Ishikawa (cell line): ENCODE measurements at regions not wholly inside any gene's neighbourhood (a gene's known extent, or its start where the extent isn't known, plus 50 kb on each side); places are given as distances from the start of the nearest gene placed in this dataset.
A peak's percentile ranks its signal among the peaks of the same experiment; 100 is the strongest.

Experiments used
- CEBPB ChIP-seq: IDR thresholded peaks from 2 replicates; pipeline ENCODE4 v1.6.1; 2012
- CREB1 ChIP-seq: IDR thresholded peaks from 2 replicates; pipeline ENCODE4 v1.6.1; 2012; ENCODE audit warnings: low read depth
- EGR1 ChIP-seq: IDR thresholded peaks from 2 replicates; pipeline ENCODE4 v1.6.1; 2012
- EP300 ChIP-seq: IDR thresholded peaks from 2 replicates; pipeline ENCODE4 v1.6.1; 2012; ENCODE audit warnings: borderline replicate concordance
- FOXM1 ChIP-seq: IDR thresholded peaks from 2 replicates; pipeline ENCODE4 v1.6.1; 2012; ENCODE audit warnings: low read depth, borderline replicate concordance
- NFIC ChIP-seq: IDR thresholded peaks from 2 replicates; pipeline ENCODE4 v1.6.1; 2012
- RAD21 ChIP-seq: IDR thresholded peaks from 2 replicates; pipeline ENCODE4 v1.6.1; 2012; ENCODE audit warnings: low read depth
- TAF1 ChIP-seq: IDR thresholded peaks from 2 replicates; pipeline ENCODE4 v1.6.1; 2012; ENCODE audit warnings: low read depth, mild to moderate bottlenecking
- TCF12 ChIP-seq: IDR thresholded peaks from 2 replicates; pipeline ENCODE4 v1.6.1; 2012; ENCODE audit warnings: low read depth
- TEAD4 ChIP-seq: IDR thresholded peaks from 2 replicates; pipeline ENCODE4 v1.6.1; 2012
- YY1 ChIP-seq: IDR thresholded peaks from 2 replicates; pipeline ENCODE4 v1.6.1; 2012; ENCODE audit warnings: low read depth
- ZBTB7A ChIP-seq: IDR thresholded peaks from 2 replicates; pipeline ENCODE4 v1.6.1; 2012; ENCODE audit warnings: low read depth
- TF ChIP-seq, protein P1 (sequence below): IDR thresholded peaks from 2 replicates; pipeline ENCODE4 v1.6.1; 2012
- TF ChIP-seq, protein P2 (sequence below): IDR thresholded peaks from 2 replicates; pipeline ENCODE4 v1.6.1; 2012; ENCODE audit warnings: low read depth, mild to moderate bottlenecking
- TF ChIP-seq, protein P3 (sequence below): IDR thresholded peaks from 2 replicates; pipeline ENCODE4 v1.6.1; 2012

DNA sequence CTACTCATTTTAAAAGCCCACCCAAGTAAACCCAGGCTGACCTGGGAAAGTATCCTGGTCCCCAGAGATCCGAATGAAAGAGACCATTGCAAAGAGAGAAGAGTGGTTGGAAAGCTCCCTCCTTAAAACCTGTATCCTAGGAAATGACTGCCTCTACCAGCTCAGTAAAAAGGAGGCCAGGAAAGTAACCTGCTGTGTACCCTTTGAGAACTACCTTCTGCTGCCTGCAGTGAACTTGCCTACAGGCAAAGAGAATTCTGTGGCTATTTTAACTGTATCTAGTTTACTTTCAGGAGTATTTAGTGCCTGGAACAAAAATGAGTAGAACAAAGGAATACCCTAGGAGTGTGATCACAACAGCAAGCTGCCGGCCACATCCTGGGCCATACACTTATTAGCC, 641.7 kb upstream of the NRXN1 start:
- TF ChIP-seq YY1, result no peak
- TF ChIP-seq, protein P1, sequence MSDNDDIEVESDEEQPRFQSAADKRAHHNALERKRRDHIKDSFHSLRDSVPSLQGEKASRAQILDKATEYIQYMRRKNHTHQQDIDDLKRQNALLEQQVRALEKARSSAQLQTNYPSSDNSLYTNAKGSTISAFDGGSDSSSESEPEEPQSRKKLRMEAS, result no peak

DNA sequence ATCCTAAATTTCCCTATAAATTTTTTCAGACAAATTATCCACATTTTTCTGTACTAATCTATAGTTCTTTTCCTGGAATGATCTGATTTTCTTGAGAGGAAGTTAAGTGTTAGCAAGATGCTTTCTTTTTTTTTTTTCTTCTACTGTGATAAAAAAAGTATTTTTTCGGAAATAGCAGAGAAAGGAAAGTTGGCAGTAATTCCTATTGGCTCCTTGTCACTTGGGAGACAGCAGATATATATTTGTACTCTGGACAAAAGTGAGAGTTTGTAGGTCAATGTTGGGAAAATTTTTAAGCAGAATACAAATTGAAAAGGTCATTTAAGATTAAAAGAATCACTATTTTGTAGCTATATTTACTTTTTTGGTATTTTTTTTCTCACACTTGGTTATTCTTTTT, 635.7 kb upstream of the NRXN1 start:
- TF ChIP-seq YY1, result no peak
- no peak for TF ChIP-seq EGR1
- no peak for TF ChIP-seq CEBPB
- TF ChIP-seq FOXM1, result no peak
- TF ChIP-seq, protein P2, sequence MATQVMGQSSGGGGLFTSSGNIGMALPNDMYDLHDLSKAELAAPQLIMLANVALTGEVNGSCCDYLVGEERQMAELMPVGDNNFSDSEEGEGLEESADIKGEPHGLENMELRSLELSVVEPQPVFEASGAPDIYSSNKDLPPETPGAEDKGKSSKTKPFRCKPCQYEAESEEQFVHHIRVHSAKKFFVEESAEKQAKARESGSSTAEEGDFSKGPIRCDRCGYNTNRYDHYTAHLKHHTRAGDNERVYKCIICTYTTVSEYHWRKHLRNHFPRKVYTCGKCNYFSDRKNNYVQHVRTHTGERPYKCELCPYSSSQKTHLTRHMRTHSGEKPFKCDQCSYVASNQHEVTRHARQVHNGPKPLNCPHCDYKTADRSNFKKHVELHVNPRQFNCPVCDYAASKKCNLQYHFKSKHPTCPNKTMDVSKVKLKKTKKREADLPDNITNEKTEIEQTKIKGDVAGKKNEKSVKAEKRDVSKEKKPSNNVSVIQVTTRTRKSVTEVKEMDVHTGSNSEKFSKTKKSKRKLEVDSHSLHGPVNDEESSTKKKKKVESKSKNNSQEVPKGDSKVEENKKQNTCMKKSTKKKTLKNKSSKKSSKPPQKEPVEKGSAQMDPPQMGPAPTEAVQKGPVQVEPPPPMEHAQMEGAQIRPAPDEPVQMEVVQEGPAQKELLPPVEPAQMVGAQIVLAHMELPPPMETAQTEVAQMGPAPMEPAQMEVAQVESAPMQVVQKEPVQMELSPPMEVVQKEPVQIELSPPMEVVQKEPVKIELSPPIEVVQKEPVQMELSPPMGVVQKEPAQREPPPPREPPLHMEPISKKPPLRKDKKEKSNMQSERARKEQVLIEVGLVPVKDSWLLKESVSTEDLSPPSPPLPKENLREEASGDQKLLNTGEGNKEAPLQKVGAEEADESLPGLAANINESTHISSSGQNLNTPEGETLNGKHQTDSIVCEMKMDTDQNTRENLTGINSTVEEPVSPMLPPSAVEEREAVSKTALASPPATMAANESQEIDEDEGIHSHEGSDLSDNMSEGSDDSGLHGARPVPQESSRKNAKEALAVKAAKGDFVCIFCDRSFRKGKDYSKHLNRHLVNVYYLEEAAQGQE, result no peak
- TF ChIP-seq NFIC, result no peak
- TF ChIP-seq, protein P1, result no peak
- no peak for TF ChIP-seq RAD21
- no peak for TF ChIP-seq TAF1
- TF ChIP-seq, protein P3, sequence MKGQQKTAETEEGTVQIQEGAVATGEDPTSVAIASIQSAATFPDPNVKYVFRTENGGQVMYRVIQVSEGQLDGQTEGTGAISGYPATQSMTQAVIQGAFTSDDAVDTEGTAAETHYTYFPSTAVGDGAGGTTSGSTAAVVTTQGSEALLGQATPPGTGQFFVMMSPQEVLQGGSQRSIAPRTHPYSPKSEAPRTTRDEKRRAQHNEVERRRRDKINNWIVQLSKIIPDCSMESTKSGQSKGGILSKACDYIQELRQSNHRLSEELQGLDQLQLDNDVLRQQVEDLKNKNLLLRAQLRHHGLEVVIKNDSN, result no peak

DNA sequence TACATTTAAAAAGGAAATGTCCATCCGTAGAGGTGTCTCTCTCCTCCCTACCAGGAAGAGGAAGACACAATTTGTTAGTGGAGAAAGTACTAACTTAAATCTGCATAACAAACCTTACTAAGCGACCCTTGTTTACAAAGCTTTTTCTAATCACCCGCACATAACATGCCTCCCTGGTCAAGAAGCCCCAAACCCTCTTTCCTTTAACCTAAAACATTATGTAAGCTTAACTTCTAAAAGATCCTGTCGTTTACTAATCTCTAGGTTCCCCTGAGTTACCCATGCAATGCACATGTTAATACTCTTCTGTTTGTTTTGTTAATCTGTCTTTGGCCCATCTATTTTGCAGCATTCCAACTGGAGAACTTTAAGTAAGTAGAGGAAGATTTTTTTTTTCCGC, 630.3 kb upstream of the NRXN1 start:
- TF ChIP-seq YY1 (no peak), EGR1 (no peak), TCF12 (no peak), TEAD4 (no peak), FOXM1 (no peak), NFIC (no peak), EP300 (no peak), CEBPB (no peak), ZBTB7A (no peak), CREB1 (no peak), RAD21 (no peak), TAF1 (no peak)
- TF ChIP-seq, protein P1, result no peak
- TF ChIP-seq, protein P3, result no peak
- TF ChIP-seq, protein P2, result no peak

DNA sequence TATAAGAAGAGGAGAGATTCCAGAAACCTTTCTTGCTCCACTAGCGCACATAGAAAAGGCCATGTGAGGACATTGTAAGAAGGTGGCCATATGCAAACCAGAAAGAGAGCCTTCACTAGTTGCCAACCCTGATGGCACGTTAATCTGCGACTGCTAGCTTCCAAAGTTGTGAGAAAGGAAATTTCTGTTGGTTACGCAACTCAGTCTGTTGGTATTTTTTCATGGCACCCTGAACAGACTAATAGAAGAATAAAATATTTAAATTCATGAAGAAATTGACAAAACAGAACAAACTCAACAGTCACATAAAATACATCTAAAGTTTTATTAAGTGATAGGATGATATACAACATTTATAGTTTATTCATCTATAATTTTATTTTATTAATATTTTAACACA, 625.9 kb upstream of the NRXN1 start:
- 0 out of 2 replicates have a peak, but pooled peaks have one; percentile 30 for TF ChIP-seq CEBPB
- no peak for TF ChIP-seq RAD21

DNA sequence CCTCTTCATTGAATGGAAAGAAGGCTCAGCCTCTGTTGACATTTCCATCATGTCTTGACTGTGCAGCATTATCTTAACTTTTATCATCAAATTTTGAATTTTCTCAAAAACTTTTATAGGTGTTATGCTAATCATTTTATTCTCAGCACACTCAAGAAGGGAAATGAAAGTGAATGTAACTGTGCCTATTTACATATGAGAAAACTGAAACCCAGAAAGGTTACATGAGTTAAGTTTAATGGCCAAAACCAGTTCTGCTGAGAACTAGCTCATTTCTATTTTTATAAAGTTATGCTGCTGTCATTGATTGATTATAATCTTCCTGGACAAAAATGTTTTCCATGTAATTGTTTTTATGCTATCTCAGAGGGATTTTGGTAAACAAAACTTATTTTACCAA, 618.8 kb upstream of the NRXN1 start:
- no peak for TF ChIP-seq TCF12
- no peak for TF ChIP-seq ZBTB7A
- TF ChIP-seq, protein P3, result no peak
- no peak for TF ChIP-seq FOXM1
- no peak for TF ChIP-seq EP300
- TF ChIP-seq NFIC, result no peak
- TF ChIP-seq, protein P2, result no peak
- TF ChIP-seq CREB1, result no peak
- TF ChIP-seq CEBPB, result no peak
- no peak for TF ChIP-seq TAF1
- TF ChIP-seq TEAD4, result no peak
